BLaER1 treated with 17β-estradiol and CSF1 and Interleukin-3, amounts not matched to agents 10 nM and 100 nM (cell line): ENCODE measurements at regions not wholly inside any gene's neighbourhood (a gene's known extent, or its start where the extent isn't known, plus 50 kb on each side); places are given as distances from the start of the nearest gene placed in this dataset.

ENCODE experiments used
- H3K27ac ChIP-seq, 11 experiments: shearing (Covaris generic); formaldehyde crosslinking; 2 replicates each; pipeline ENCODE4 v1.8.1; 2022
- H3K27me3 ChIP-seq, 11 experiments: shearing (Covaris generic); formaldehyde crosslinking; 2 replicates each; pipeline ENCODE4 v1.8.1; 2022
- H3K36me3 ChIP-seq, 11 experiments: shearing (Covaris generic); formaldehyde crosslinking; 2 replicates each; pipeline ENCODE4 v1.8.1; 2022
- H3K4me1 ChIP-seq, 10 experiments: shearing (Covaris generic); formaldehyde crosslinking; 2 replicates each; pipeline ENCODE4 v1.8.1; 2022
- H3K4me2 ChIP-seq, 11 experiments: shearing (Covaris generic); formaldehyde crosslinking; 2 replicates each; pipeline ENCODE4 v1.8.1; 2022
- H3K4me3 ChIP-seq, 10 experiments: shearing (Covaris generic); formaldehyde crosslinking; 2 replicates each; pipeline ENCODE4 v1.8.1; 2022
- H3K9ac ChIP-seq, 11 experiments: shearing (Covaris generic); formaldehyde crosslinking; 2 replicates each; pipeline ENCODE4 v1.8.1; 2022
- H3K9me3 ChIP-seq, 11 experiments: shearing (Covaris generic); formaldehyde crosslinking; replicated peaks in 1 of 11; 2 replicates each; pipeline ENCODE4 v1.8.1; 2022
- H4K20me1 ChIP-seq, 11 experiments: shearing (Covaris generic); formaldehyde crosslinking; 2 replicates each; pipeline ENCODE4 v1.8.1; 2022
- Cebpa-rat ChIP-seq, 11 experiments: shearing (Covaris generic); IDR thresholded peaks; 2 replicates each; pipeline ENCODE4 v1.8.1; 2022

- Histone ChIP-seq H3K9me3 (no peaks in the 10 kb centered on the region; a peak in 2 of 22 replicates), H3K4me3 (no peak overlapping the region), H3K4me1 (peaks cover 22 to 30% (median 28%) of the 10 kb centered on the region in 10 experiments), H3K36me3 (no peaks in the 10 kb centered on the region), H3K27me3 (no peaks in the 10 kb centered on the region), H4K20me1 (no peaks in the 10 kb centered on the region), H3K27ac (no peak overlapping the region), H3K4me2 (peak overlapping the region in 9 of 11 experiments; percentile 15 to 70 (median 50); a peak in 14 of 22 replicates), H3K9ac (no peak overlapping the region)
- TF ChIP-seq Cebpa-rat (IDR thresholded peaks at IDR 0.05) = no peak
Observed at GRCh38 chr15:31173790-31174450, 72.4 kb upstream of the TRPM1 start.

- Histone ChIP-seq H3K4me3 (no peak overlapping the region), H4K20me1 (no peaks in the 10 kb centered on the region), H3K9me3 (peaks cover 5 to 15% (median 13%) of the 10 kb centered on the region in 11 experiments), H3K27ac (no peak overlapping the region), H3K9ac (no peak overlapping the region), H3K4me2 (peak overlapping the region in 8 of 11 experiments; percentile 20 to 70 (median 52); a peak in 11 of 22 replicates), H3K36me3 (peaks cover 0 to 2% (median 0%) of the 10 kb centered on the region in 11 experiments; a peak in 1 of 22 replicates), H3K27me3 (no peaks in the 10 kb centered on the region), H3K4me1 (peaks cover 30 to 40% (median 37%) of the 10 kb centered on the region in 10 experiments)
- no peak for TF ChIP-seq Cebpa-rat (IDR thresholded peaks at IDR 0.05)
Observed at GRCh38 chr15:31175484-31175883, 74.0 kb upstream of the TRPM1 start.

GRCh38 chr15:31177951-31178350 is 76.4 kb upstream of the TRPM1 start:
- Histone ChIP-seq H3K27ac (no peak overlapping the region), H3K27me3 (no peaks in the 10 kb centered on the region), H3K9me3 (peaks cover 22 to 37% (median 31%) of the 10 kb centered on the region in 11 experiments), H3K4me3 (no peak overlapping the region), H3K4me1 (peaks cover 30 to 40% (median 37%) of the 10 kb centered on the region in 10 experiments), H3K36me3 (peaks cover 0 to 5% (median 0%) of the 10 kb centered on the region in 11 experiments; a peak in 2 of 22 replicates), H3K9ac (no peak overlapping the region), H3K4me2 (peak overlapping the region in 5 of 11 experiments; percentile 39 to 63 (median 56); a peak in 8 of 22 replicates), H4K20me1 (no peaks in the 10 kb centered on the region)
- no peak for TF ChIP-seq Cebpa-rat (IDR thresholded peaks at IDR 0.05)

- no peak overlapping the region for H3K9ac ChIP-seq
Observed at GRCh38 chr15:31178705-31179104, 77.2 kb upstream of the TRPM1 start.

GRCh38 chr15:31179693-31180092 is 78.2 kb upstream of the TRPM1 start:
- H3K4me2 ChIP-seq = peak overlapping the region; percentile 39 to 64 (median 56); a peak in 21 of 22 replicates
- H3K27me3 ChIP-seq = no peaks in the 10 kb centered on the region
- 0 out of 22 replicates have a peak overlapping the region, but pooled peaks of 1 of the 11 experiments have one; percentile 18 for H3K27ac ChIP-seq
- peaks cover 0 to 5% (median 0%) of the 10 kb centered on the region in 11 experiments; a peak in 2 of 22 replicates for H3K36me3 ChIP-seq
- H3K9ac ChIP-seq = no peak overlapping the region
- no peaks in the 10 kb centered on the region for H4K20me1 ChIP-seq
- H3K4me3 ChIP-seq = no peak overlapping the region
- peaks cover 24 to 33% (median 30%) of the 10 kb centered on the region in 10 experiments for H3K4me1 ChIP-seq
- TF ChIP-seq Cebpa-rat (IDR thresholded peaks at IDR 0.05) = no peak
- H3K9me3 ChIP-seq = peaks cover 38 to 54% (median 49%) of the 10 kb centered on the region in 11 experiments

More at GRCh38 chr15:31178705-31179104, 77.2 kb upstream of the TRPM1 start:
- H3K27me3 ChIP-seq = no peaks in the 10 kb centered on the region
- no peaks in the 10 kb centered on the region for H4K20me1 ChIP-seq
- no peak overlapping the region for H3K27ac ChIP-seq
- TF ChIP-seq Cebpa-rat (IDR thresholded peaks at IDR 0.05) = no peak
- H3K36me3 ChIP-seq = peaks cover 0 to 5% (median 0%) of the 10 kb centered on the region in 11 experiments; a peak in 2 of 22 replicates
- H3K4me2 ChIP-seq = peak overlapping the region; percentile 39 to 64 (median 56); a peak in 20 of 22 replicates
- no peak overlapping the region for H3K4me3 ChIP-seq
- H3K4me1 ChIP-seq = peaks cover 30 to 40% (median 37%) of the 10 kb centered on the region in 10 experiments
- peaks cover 29 to 44% (median 39%) of the 10 kb centered on the region in 11 experiments for H3K9me3 ChIP-seq

- Histone ChIP-seq H3K9me3 (peaks cover 24 to 39% (median 26%) of the 10 kb centered on the region in 11 experiments), H4K20me1 (no peaks in the 10 kb centered on the region), H3K4me2 (no peak overlapping the region), H3K4me1 (peaks cover 0 to 7% (median 0%) of the 10 kb centered on the region in 10 experiments; a peak in 4 of 20 replicates), H3K9ac (no peak overlapping the region), H3K36me3 (peaks cover 0 to 2% (median 0%) of the 10 kb centered on the region in 11 experiments; a peak in 1 of 22 replicates), H3K27me3 (no peaks in the 10 kb centered on the region), H3K4me3 (no peak overlapping the region), H3K27ac (no peak overlapping the region)
- no peak for TF ChIP-seq Cebpa-rat (IDR thresholded peaks at IDR 0.05)
Observed at GRCh38 chr15:31193291-31193690, 91.8 kb upstream of the TRPM1 start.

- Histone ChIP-seq H3K27ac (no peak overlapping the region), H3K4me3 (no peak overlapping the region), H3K9me3 (peaks cover 0 to 13% (median 5%) of the 10 kb centered on the region in 11 experiments; a peak in 8 of 22 replicates), H3K4me2 (no peak overlapping the region), H4K20me1 (no peaks in the 10 kb centered on the region), H3K4me1 (peaks cover 8 to 32% (median 22%) of the 10 kb centered on the region in 10 experiments; a peak in 19 of 20 replicates), H3K9ac (no peak overlapping the region), H3K27me3 (no peaks in the 10 kb centered on the region), H3K36me3 (no peaks in the 10 kb centered on the region)
- TF ChIP-seq Cebpa-rat (IDR thresholded peaks at IDR 0.05) = no peak
Observed at GRCh38 chr15:31195871-31196270, 94.3 kb upstream of the TRPM1 start.

GRCh38 chr15:31197497-31198414 is 96.2 kb upstream of the TRPM1 start:
- Histone ChIP-seq H3K4me3 (no peak overlapping the region), H3K4me1 (peaks cover 8 to 51% (median 41%) of the 10 kb centered on the region in 10 experiments), H3K9me3 (peaks cover 0 to 9% (median 4%) of the 10 kb centered on the region in 11 experiments; a peak in 8 of 22 replicates), H3K27me3 (peaks cover 0 to under 1% (median 0%) of the 10 kb centered on the region in 11 experiments; a peak in 1 of 22 replicates), H3K4me2 (peak overlapping the region in 5 of 11 experiments; percentile 4 to 76 (median 23); a peak in 5 of 22 replicates), H4K20me1 (no peaks in the 10 kb centered on the region), H3K9ac (no peak overlapping the region), H3K36me3 (no peaks in the 10 kb centered on the region), H3K27ac (no peak overlapping the region)
- TF ChIP-seq Cebpa-rat (IDR thresholded peaks at IDR 0.05) = no peak
